NAMALWA (cell line): ENCODE measurements at regions not wholly inside any gene's neighbourhood (a gene's known extent, or its start where the extent isn't known, plus 50 kb on each side); places are given as distances from the start of the nearest gene placed in this dataset.
"Not testable (repeated sequence)": the region's sequence is repeated elsewhere in the genome, so short reads cannot be mapped to it uniquely, and the experiment has no call there.

ENCODE experiments used
- DNase-seq: peaks from one replicate; pipeline ENCODE4 v3.0.0-alpha.2; 2015; ENCODE audit warnings: low spot score

GRCh38 chr6:120357447-120357846 lies 976.8 kb downstream of the TBC1D32 start:
- no peak for DNase-seq

- DNase-seq, result no peak
Measured at GRCh38 chr6:120355822-120356221, 978.5 kb downstream of the TBC1D32 start.

- DNase-seq, result peak; percentile 48
Measured at GRCh38 chr6:120354452-120355098, 979.7 kb downstream of the TBC1D32 start.

GRCh38 chr6:120352491-120352890 lies 981.8 kb downstream of the TBC1D32 start:
- no peak for DNase-seq

GRCh38 chr6:120348926-120349325 lies 985.4 kb downstream of the TBC1D32 start:
- no peak for DNase-seq

- DNase-seq, result no peak
Measured at GRCh38 chr6:120328521-120328920, 979.0 kb upstream of the MAN1A1 start.

GRCh38 chr6:120320481-120321162 lies 971.1 kb upstream of the MAN1A1 start:
- peak; percentile 27 for DNase-seq

GRCh38 chr6:120304223-120304622 lies 954.7 kb upstream of the MAN1A1 start:
- DNase-seq, result no peak

GRCh38 chr6:120303527-120303926 lies 954.0 kb upstream of the MAN1A1 start:
- no peak for DNase-seq

GRCh38 chr6:120302041-120302440 lies 952.5 kb upstream of the MAN1A1 start:
- no peak for DNase-seq

GRCh38 chr6:120290964-120291363 lies 941.4 kb upstream of the MAN1A1 start:
- no peak for DNase-seq

GRCh38 chr6:120282005-120282404 lies 932.4 kb upstream of the MAN1A1 start:
- DNase-seq, result no peak

- DNase-seq, result no peak
Measured at GRCh38 chr6:120279466-120280167, 930.1 kb upstream of the MAN1A1 start.

GRCh38 chr6:120278689-120279396 lies 929.3 kb upstream of the MAN1A1 start:
- no peak for DNase-seq

GRCh38 chr6:120274547-120274946 lies 925.0 kb upstream of the MAN1A1 start:
- peak; percentile 52 for DNase-seq

- no peak for DNase-seq
Measured at GRCh38 chr6:120273411-120273810, 923.9 kb upstream of the MAN1A1 start.

GRCh38 chr6:120272038-120272437 lies 922.5 kb upstream of the MAN1A1 start:
- no peak for DNase-seq

GRCh38 chr6:120268256-120268655 lies 918.7 kb upstream of the MAN1A1 start:
- not testable (repeated sequence) for DNase-seq

GRCh38 chr6:120262354-120262753 lies 912.8 kb upstream of the MAN1A1 start:
- peak; percentile 14 for DNase-seq

GRCh38 chr6:120260636-120261035 lies 911.1 kb upstream of the MAN1A1 start:
- DNase-seq, result no peak

- DNase-seq, result no peak
Measured at GRCh38 chr6:120254651-120255050, 905.1 kb upstream of the MAN1A1 start.

- no peak for DNase-seq
Measured at GRCh38 chr6:120248451-120248850, 898.9 kb upstream of the MAN1A1 start.

GRCh38 chr6:120237221-120237620 lies 887.7 kb upstream of the MAN1A1 start:
- DNase-seq, result no peak
